NCI-H2227 treated with DMSO at 0.1 percent for 48 hours (cell line): ENCODE measurements at regions not wholly inside any gene's neighbourhood (a gene's known extent, or its start where the extent isn't known, plus 50 kb on each side); places are given as distances from the start of the nearest gene placed in this dataset.
A peak's percentile ranks its signal among the peaks of the same experiment; 100 is the strongest.

Experiments
- DNase-seq: peaks from one replicate; lab custom pipeline; 2025; lab: John Stamatoyannopoulos, UW

DNA sequence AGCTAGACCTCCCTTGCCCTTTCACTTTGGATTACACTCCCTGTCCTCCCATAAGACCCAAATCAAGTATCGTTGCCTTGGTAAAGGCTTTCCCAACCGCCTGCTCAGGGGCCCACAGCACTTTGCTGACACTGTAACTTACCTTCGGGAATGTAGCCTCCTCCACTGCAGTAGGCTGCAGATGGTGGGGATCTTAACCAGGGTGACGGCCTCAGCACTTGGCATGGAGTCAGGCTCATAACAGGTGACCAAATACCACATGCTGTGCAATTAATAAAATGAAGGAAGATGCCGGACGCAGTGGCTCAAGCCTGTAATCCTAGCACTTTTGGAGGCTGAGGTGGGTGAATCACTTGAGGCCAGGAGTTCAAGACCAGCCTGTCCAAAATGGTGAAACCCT lies 88.7 kb upstream of the IRF2BP2 start:
- no peak for DNase-seq

DNA sequence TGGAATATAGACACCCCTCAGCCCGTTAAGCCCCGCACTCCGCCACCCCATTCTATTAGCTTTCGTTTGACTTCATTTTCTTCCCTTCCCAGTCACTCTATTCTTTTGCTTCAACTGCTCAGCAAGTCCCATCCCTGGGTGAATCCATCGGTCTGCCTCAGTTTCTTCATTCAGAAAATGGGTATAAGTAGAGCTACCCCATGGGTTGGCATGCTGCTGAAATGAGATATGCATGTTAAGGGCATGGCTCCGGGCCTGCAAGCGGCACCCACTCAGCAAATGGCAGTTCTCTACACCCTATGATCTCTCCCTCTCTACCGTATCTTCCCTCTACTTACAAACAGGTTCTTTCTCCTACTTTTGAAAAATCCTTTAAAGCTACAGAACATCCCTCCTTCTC lies 87.8 kb upstream of the IRF2BP2 start:
- DNase-seq: no peak

GRCh38 chr1:234697015-234697414 lies 87.0 kb upstream of the IRF2BP2 start:
- DNase-seq: no peak

DNA sequence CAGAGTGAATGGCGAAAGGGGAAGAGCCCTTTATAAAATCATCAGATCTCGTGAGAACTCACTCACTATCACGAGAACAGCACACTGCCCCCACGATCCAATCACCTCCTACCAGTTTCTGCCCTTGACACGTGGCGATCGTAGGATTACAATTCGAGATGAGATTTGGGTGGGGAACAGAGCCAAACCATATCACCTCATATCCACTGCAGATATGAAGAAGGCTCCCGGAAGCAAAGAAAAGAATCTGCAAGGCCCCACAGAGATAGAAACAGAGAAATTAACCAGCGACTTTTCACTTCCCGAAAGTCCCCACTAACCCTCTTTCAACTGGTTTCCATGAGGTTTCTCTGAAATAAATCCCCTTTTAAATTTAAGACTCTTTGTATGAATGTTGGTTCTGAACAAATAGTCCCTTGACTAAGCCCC lies 86.2 kb upstream of the IRF2BP2 start:
- DNase-seq: no peak

- no peak for DNase-seq
Measured at GRCh38 chr1:234694661-234695060, 84.7 kb upstream of the IRF2BP2 start.

GRCh38 chr1:234692966-234693580 lies 83.1 kb upstream of the IRF2BP2 start:
- DNase-seq: no peak

GRCh38 chr1:234691567-234691966 lies 81.6 kb upstream of the IRF2BP2 start:
- DNase-seq: no peak

DNA sequence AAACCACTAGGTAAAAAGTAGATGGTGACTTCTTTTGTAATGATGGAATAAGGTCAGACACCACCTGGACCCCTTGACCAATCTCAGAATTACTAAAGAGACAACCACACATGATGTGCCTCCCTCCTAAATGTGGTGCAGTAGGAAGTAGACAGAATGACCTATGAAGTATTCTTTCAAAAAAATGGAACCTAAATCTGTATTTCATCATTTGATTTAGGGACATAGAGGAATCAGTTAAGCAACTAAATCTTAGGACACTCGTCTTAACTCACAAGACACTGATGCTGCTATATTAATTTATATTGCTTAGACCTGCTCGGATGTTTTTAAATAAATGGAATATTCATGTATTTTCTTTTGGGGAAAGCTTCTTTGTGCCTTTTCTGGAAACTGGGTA lies 80.9 kb upstream of the IRF2BP2 start:
- no peak for DNase-seq

DNA sequence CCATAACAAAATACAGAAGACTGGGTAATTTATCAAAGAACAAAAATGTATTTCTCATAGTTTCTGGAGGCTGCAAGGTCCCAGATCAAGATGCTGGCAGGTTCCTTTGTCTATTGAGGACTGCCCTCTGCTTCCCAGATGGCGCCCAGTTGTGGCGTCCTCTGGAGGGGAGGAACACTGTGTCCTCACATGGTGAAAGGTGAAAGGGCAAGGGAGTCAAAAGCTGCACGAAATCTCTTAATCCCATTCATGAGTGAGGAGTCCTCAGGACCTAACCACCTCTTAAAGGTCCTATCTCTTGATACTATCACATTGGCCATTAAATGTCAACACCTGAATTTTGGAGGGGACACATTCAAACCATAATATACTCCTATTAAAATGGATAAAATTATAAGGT lies 79.3 kb upstream of the IRF2BP2 start:
- DNase-seq: no peak

GRCh38 chr1:234687011-234687410 lies 77.0 kb upstream of the IRF2BP2 start:
- DNase-seq: no peak

DNA sequence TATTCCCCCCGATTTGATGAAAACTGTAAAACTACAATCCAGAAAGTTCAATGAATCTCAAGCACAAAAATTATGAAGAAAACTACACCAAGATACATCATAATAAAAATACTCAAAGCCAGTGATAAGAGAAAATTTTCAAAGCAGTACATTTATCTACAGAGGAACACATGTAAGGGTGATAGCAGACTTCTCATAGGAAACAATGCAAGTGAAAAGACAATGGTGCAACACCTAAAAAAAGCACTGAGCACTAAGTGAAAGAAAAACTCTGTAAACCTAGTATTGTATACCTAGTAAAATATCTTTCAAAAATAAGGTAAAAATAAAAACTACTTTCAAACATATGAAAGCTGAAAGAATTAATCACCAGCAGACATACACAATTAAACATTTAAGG lies 76.1 kb upstream of the IRF2BP2 start:
- DNase-seq: no peak

DNA sequence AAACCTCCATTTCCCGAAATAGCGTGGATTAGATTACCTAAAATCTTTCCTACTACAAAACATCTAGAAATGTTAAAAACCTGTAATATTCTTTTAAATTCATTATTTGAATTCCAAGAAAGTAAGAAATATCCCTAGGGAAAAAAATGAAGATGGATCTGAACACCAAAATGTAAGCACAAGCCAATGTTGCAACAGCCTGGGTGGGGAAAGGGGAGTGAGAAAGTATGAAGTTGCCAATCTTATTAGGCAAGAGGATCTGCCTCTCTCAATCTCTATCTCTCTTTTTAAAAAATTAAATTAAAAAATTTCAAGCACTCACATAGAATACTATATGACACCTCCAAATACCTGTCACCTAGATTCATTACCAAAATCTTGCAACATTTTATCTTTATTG lies 74.9 kb upstream of the IRF2BP2 start:
- no peak for DNase-seq

GRCh38 chr1:234683861-234684632 lies 74.1 kb upstream of the IRF2BP2 start:
- no peak for DNase-seq

- no peak for DNase-seq
Measured at GRCh38 chr1:234683127-234683860, 73.3 kb upstream of the IRF2BP2 start.

DNA sequence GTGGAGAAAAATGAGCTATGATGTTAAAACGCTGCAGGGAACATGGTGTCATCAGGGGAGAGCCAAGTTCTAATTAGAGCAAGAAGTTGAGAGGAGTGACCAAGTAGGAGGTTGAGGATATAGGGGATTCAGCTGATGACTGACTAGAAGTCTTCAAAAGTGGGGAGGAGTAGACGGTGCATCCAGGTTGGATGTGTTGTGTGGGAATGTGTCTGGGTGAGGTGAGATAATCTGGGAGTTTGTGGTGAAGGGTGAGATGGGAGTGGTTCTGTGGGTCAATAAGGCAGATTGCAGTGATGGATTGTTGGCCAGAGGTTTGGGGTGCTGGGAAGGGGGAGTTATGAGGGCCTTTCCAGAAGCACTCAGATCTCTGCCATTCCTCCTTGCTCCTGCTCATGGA lies 72.0 kb upstream of the IRF2BP2 start:
- DNase-seq: no peak

DNA sequence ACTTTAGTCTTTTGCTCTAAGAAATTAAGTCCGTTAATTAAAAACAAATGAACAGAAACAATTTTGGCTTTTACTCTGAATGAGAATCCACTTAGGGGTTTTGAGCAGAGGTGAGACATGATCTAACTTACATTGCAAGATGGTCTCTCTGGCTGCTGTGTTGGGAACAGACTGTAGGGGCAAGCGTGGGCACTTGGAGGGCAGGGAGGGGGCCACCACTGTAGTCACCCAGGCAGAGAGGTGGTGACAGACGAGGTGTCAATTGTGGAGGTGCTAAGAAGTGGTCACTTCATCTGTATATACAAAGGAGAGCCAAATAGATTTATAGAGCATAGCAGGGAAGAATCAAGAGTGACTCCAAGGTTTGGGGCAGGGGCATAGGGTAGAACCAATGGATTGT lies 71.1 kb upstream of the IRF2BP2 start:
- DNase-seq: no peak

DNA sequence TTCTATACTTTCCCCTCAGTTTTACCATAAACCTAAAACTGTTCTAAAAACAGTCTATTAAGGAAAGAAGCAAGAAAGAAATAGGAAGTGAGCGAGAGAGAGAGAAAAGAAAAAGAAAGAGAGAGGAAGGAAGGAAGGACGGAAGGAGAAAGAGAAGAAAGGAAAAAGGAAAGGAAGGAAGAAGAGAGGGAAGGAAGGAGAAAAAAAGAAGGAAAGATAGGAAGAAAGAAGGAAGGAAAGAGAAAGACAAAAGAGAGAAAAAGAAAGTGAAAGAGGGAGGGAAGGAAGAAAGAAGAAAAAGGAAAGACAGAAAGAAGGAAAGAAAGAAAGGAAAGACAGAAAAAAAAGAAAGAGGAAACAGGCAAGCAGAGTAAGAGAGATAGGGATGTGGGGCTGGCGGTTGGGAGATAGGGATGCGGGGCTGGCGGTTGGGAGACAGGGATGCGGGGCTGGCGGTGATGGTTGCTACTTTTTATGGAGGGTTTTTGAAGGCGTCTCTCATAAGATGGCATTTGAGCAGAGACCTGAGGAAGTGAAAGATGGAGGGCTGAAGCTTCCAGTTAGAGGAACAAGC lies 70.4 kb upstream of the IRF2BP2 start:
- DNase-seq: no peak

DNA sequence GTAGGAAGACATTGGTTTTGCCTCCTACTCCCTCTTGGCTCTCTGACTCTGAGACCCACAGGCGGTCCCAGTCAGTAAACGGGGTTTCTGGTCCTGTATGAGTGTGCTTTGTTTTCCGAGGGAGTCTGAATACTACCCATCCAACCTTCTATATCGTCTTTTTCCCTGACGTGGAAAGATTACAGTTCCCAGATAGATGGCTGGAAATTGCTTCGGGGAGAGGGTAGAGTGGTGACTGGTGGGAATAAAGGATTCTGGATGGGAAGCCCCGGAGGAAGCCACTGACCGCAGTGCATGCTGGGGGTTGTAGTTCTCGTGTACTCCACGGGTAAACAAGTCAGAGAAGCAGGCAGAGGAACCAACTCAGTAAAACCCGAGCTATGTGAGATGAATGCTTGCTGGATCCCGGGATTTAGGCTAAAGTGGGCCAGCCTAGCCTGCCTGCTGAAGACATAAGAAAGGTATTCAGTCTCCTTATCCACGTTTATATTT lies 66.2 kb upstream of the IRF2BP2 start:
- peak; percentile 95 for DNase-seq

GRCh38 chr1:234675572-234675971 lies 65.6 kb upstream of the IRF2BP2 start:
- peak; percentile 54 for DNase-seq

DNA sequence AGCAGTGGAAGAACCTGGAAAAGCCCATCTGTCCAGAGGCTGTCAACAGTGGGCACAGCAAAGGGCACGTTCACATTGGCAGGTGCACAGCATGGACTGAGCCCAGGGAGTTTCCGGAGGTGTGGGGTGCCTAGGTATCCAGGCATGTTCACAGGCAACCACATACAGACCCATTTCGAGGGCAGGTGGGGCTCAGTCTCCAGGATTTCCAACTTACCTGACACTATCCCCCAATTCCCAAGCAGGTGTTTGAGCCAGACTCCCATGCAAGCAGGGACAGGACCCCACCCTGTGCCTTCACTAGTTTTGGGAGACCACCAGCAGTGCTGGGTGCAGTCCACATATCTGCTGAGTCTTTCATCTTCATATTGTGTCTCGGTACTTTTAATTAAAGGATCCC lies 65.0 kb upstream of the IRF2BP2 start:
- no peak for DNase-seq

DNA sequence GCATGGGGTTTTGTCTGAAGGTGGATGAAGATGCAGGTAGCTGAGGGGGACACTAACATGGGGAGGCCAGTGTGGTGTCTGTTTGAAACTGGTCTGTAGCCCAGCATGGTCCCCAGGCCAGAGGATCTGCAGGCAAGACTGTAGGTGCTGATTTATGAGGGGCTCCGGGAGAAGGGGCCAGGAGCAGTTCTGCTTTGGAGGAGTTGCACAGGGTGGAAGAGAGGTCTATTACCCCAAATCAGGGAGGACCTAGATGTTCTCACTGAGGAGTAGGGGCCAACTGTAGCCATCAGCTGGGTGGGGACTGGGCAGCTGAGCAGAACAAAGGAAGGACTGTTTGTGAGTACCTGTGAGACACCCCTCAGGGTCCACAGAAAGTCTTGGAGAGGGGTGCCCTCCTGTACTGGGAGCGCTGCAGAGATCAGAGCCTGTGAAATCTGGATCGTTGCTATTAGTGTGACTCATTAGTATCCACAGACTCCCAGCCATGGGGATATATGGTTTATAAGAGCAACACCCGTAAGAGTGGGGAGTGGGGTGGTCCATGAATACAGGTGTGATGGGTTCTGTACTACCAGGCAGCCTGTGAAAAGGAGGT lies 64.3 kb upstream of the IRF2BP2 start:
- DNase-seq: no peak
